A549 (cell line): ENCODE measurements at regions not wholly inside any gene's neighbourhood (a gene's known extent, or its start where the extent isn't known, plus 50 kb on each side); places are given as distances from the start of the nearest gene placed in this dataset.

ENCODE experiments used
- ATAC-seq, 2 experiments: fragments of 200-7000 bp in 1 of 2; fragments of >200 bp in 1 of 2; cut with Nextera tagmentation in 1 of 2; cut with Tn5 transposase in 1 of 2; 3 replicates each; pipeline versions ENCODE4 v1.8.0 to v1.9.1; 2018 to 2020; ENCODE audit warnings: mild to moderate bottlenecking in 1 of 2, moderate library complexity in 1 of 2
- CTCF ChIA-PET: fragments of 300-600 bp; sonication (Branson Sonifier 250); formaldehyde crosslinking; extraction: SDS; loops from one replicate; lab custom pipeline; 2021; ENCODE audit warnings: antibody characterized with exemption, inconsistent platforms; lab: Yijun Ruan, JAX
- POLR2A ChIA-PET: fragments of 350-600 bp; formaldehyde crosslinking; extraction: SDS; loops from one replicate; lab custom pipeline; 2021; ENCODE audit warnings: antibody characterized with exemption, inconsistent platforms; lab: Yijun Ruan, JAX
- DNase-seq, 2 experiments: peaks; one replicate each; pipeline versions ENCODE4 v3.0.0 to v3.0.0-alpha.2; 2011 to 2016; ENCODE audit warnings: low read depth in 1 of 2, low spot score in 1 of 2
- FAIRE-seq: peaks from 2 replicates; lab custom pipeline; 2011; peaks lifted over from hg19 to GRCh38; lab: Jason Lieb, UNC
- H3K27ac ChIP-seq, 2 experiments: fragments of >200 bp; sonication (Bioruptor Twin); formaldehyde crosslinking; 3 replicates each; pipeline ENCODE4 v1.5.1; 2016 to 2017
- H3K4me1 ChIP-seq: fragments of >200 bp; sonication (Bioruptor Twin); formaldehyde crosslinking; 3 replicates; pipeline ENCODE4 v1.6.1; 2016
- H3K4me2 ChIP-seq: fragments of >200 bp; sonication (Bioruptor Twin); formaldehyde crosslinking; 3 replicates; pipeline ENCODE4 v1.6.1; 2016
- H3K4me3 ChIP-seq: fragments of >200 bp; sonication (Bioruptor Twin); formaldehyde crosslinking; 3 replicates; pipeline ENCODE4 v1.5.1; 2016
- H3K9me3 ChIP-seq: fragments of >200 bp; sonication (Bioruptor Twin); formaldehyde crosslinking; 3 replicates; pipeline ENCODE4 v1.6.1; 2016
- CBX2 ChIP-seq: fragments of 200-600 bp; sonication (generic); IDR thresholded peaks from 2 replicates; pipeline ENCODE4 v1.6.1; 2016; ENCODE audit warnings: low read depth, mild to moderate bottlenecking, borderline replicate concordance
- CBX8 ChIP-seq: fragments of 200-600 bp; sonication (generic); IDR thresholded peaks from 2 replicates; pipeline ENCODE4 v1.6.1; 2016
- CEBPB ChIP-seq, 2 experiments: fragments of >200 bp in 1 of 2; sonication (Bioruptor Twin) in 1 of 2; formaldehyde crosslinking in 1 of 2; IDR thresholded peaks; 2 replicates each; pipeline ENCODE4 v1.6.1; 2012 to 2016
- EHF ChIP-seq: fragments of 250-450 bp; sonication (Bioruptor Pico); IDR thresholded peaks from 2 replicates; pipeline ENCODE4 v1.5.0; 2020; ENCODE audit warnings: mild to moderate bottlenecking
- EP300 ChIP-seq, 2 experiments: fragments of >200 bp; sonication (Bioruptor Twin); formaldehyde crosslinking; IDR thresholded peaks; 2 replicates in 1 of 2; 3 replicates in 1 of 2; pipeline ENCODE4 v1.6.1; 2016 to 2017
- ESRRA ChIP-seq: fragments of 150-350 bp; IDR thresholded peaks from 2 replicates; pipeline ENCODE4 v1.6.1; 2014; ENCODE audit warnings: mild to moderate bottlenecking, low read length, borderline replicate concordance
- FOSL2 ChIP-seq, 2 experiments: fragments of 450-650 bp in 1 of 2; fragments of >200 bp in 1 of 2; sonication (Bioruptor Twin) in 1 of 2; formaldehyde crosslinking; IDR thresholded peaks; 2 replicates each; pipeline versions ENCODE4 v1.5.0 to v1.6.1; 2016 to 2020; ENCODE audit warnings: mild to moderate bottlenecking in 1 of 2, moderate library complexity in 1 of 2
- HOXB5 ChIP-seq: fragments of 250-450 bp; sonication (Bioruptor Pico); IDR thresholded peaks from 2 replicates; pipeline ENCODE4 v1.5.0; 2020; ENCODE audit warnings: mild to moderate bottlenecking, moderate library complexity
- JUN ChIP-seq, 2 experiments: fragments of >200 bp; sonication (Bioruptor Twin); formaldehyde crosslinking; IDR thresholded peaks; 2 replicates in 1 of 2; 3 replicates in 1 of 2; pipeline ENCODE4 v1.6.1; 2016 to 2017
- KDM5A ChIP-seq: fragments of 200-600 bp; sonication (generic); IDR thresholded peaks from 2 replicates; pipeline ENCODE4 v1.6.1; 2016; ENCODE audit warnings: antibody characterized with exemption, mild to moderate bottlenecking
- MAX ChIP-seq: IDR thresholded peaks from 2 replicates; pipeline ENCODE4 v1.6.1; 2012
- MYC ChIP-seq: IDR thresholded peaks from 2 replicates; pipeline ENCODE4 v1.6.1; 2012; ENCODE audit warnings: mild to moderate bottlenecking, inconsistent platforms, low read length, improper control_type of control experiment, borderline replicate concordance
- NFE2L2 ChIP-seq: fragments of 150-350 bp; conservative IDR thresholded peaks from 2 replicates; pipeline ENCODE4 v1.6.1; 2014; ENCODE audit warnings: low read length
- NPAS2 ChIP-seq: fragments of 250-450 bp; sonication (Bioruptor Pico); IDR thresholded peaks from 2 replicates; pipeline ENCODE4 v1.8.0; 2022; ENCODE audit warnings: mild to moderate bottlenecking, moderate library complexity, borderline replicate concordance
- NR3C1 ChIP-seq: fragments of >200 bp; sonication (Bioruptor Twin); formaldehyde crosslinking; IDR thresholded peaks from 3 replicates; pipeline ENCODE4 v1.6.1; 2017
- POLR2A ChIP-seq: IDR thresholded peaks from 2 replicates; pipeline ENCODE4 v1.6.1; 2012; ENCODE audit warnings: mild to moderate bottlenecking, low read length
- RAD21 ChIP-seq, 2 experiments: fragments of >200 bp in 1 of 2; sonication (Bioruptor Twin) in 1 of 2; formaldehyde crosslinking in 1 of 2; IDR thresholded peaks in 1 of 2; conservative IDR thresholded peaks in 1 of 2; 2 replicates in 1 of 2; 3 replicates in 1 of 2; pipeline ENCODE4 v1.6.1; 2012 to 2018; ENCODE audit warnings: inconsistent platforms in 1 of 2
- RARB ChIP-seq: fragments of 250-450 bp; sonication (Bioruptor Pico); IDR thresholded peaks from 2 replicates; pipeline ENCODE4 v1.8.0; 2021; ENCODE audit warnings: mild to moderate bottlenecking, moderate library complexity
- RCOR1 ChIP-seq: fragments of 150-350 bp; IDR thresholded peaks from 2 replicates; pipeline ENCODE4 v1.6.1; 2014; ENCODE audit warnings: antibody characterized with exemption, low read length, low read depth
- RNF2 ChIP-seq: fragments of 200-600 bp; sonication (generic); IDR thresholded peaks from 2 replicates; pipeline ENCODE4 v1.6.1; 2016; ENCODE audit warnings: low read depth, mild to moderate bottlenecking, antibody characterized with exemption, moderate library complexity, borderline replicate concordance
- SREBF2 ChIP-seq: fragments of 450-650 bp; IDR thresholded peaks from 2 replicates; pipeline ENCODE4 v1.6.1; 2014; ENCODE audit warnings: mild to moderate bottlenecking, moderate library complexity
- TFCP2L1 ChIP-seq: fragments of 250-450 bp; sonication (Bioruptor Pico); IDR thresholded peaks from 2 replicates; pipeline ENCODE4 v1.5.0; 2021; ENCODE audit warnings: mild to moderate bottlenecking
- ZC3H11A ChIP-seq: fragments of 450-650 bp; IDR thresholded peaks from 2 replicates; pipeline ENCODE4 v1.6.1; 2014; ENCODE audit warnings: antibody characterized with exemption, mild to moderate bottlenecking
- WGBS: methylation state at CpG from one replicate; pipeline ENCODE4 v1.1.6; 2017; ENCODE audit errors: missing lambda C conversion rate; 5-methylcytosine and 5-hydroxymethylcytosine counted together
- TF ChIP-seq, protein P1 (sequence below): fragments of 200-600 bp; sonication (generic); IDR thresholded peaks from 2 replicates; pipeline ENCODE4 v1.6.1; 2016; ENCODE audit warnings: antibody characterized with exemption, mild to moderate bottlenecking, moderate library complexity
- TF ChIP-seq, protein P2 (sequence below): fragments of 150-350 bp; IDR thresholded peaks from 2 replicates; pipeline ENCODE4 v1.6.1; 2014; ENCODE audit warnings: low read depth, mild to moderate bottlenecking, low read length

DNA sequence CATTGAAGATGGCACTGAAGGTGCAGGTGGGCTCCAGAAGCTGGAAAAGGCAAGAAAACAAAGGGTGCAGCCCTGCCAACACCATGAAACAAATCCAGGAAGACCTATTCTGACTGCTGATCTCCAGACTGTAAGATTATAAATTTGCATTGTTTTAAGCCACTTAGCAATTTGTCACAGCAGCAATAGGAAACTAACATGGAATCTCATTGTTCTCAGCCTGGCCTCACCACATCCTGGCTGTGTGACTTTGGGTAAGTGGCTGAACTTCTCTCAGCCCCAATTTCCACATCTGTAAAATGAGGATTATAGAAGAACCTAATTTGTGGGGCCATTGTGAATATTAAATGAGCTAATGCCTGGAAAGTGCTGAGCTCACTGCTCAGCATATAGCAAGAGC lies 160.4 kb upstream of the MAFB start:
- DNase-seq (no peak), ATAC-seq (no peak), FAIRE-seq (no peak)
- Histone ChIP-seq H3K4me3 (no peak overlapping the region), H3K4me1 (no peaks in the 10 kb centered on the region), H3K9me3 (no peaks in the 10 kb centered on the region), H3K27ac (no peak overlapping the region), H3K4me2 (no peak overlapping the region)
- TF ChIP-seq RNF2: no peak
- no peak for TF ChIP-seq MAX
- no peak for TF ChIP-seq JUN (IDR thresholded peaks at IDR 0.05)
- TF ChIP-seq CEBPB (IDR thresholded peaks at IDR 0.05): no peak
- TF ChIP-seq ESRRA: no peak
- TF ChIP-seq HOXB5: no peak
- no peak for TF ChIP-seq EP300 (IDR thresholded peaks at IDR 0.05)
- TF ChIP-seq RCOR1: no peak
- TF ChIP-seq NFE2L2: no peak
- no peak for TF ChIP-seq CBX2
- TF ChIP-seq SREBF2: no peak
- CTCF ChIA-PET: no interaction called here
- POLR2A ChIA-PET: no interaction called here

DNA sequence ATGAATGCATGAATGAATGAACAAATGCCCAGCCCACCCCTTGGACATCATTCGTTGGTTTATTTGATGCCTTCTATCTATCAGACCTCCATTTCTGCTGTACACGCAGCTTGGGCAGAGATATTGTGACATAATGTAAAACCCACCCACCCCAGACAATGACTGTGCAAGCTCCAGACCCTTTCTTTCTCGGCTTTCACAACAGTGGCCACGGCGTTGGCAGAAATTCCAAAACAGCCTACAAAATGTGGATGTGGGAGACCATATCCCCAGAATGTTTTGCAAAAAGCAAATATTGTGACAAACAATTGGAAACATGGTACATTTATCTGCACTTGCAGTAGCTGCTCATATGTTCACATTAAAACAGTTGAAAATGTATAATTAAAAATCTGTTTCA lies 162.0 kb upstream of the MAFB start:
- TF ChIP-seq CBX8: no peak
- TF ChIP-seq, protein P1, sequence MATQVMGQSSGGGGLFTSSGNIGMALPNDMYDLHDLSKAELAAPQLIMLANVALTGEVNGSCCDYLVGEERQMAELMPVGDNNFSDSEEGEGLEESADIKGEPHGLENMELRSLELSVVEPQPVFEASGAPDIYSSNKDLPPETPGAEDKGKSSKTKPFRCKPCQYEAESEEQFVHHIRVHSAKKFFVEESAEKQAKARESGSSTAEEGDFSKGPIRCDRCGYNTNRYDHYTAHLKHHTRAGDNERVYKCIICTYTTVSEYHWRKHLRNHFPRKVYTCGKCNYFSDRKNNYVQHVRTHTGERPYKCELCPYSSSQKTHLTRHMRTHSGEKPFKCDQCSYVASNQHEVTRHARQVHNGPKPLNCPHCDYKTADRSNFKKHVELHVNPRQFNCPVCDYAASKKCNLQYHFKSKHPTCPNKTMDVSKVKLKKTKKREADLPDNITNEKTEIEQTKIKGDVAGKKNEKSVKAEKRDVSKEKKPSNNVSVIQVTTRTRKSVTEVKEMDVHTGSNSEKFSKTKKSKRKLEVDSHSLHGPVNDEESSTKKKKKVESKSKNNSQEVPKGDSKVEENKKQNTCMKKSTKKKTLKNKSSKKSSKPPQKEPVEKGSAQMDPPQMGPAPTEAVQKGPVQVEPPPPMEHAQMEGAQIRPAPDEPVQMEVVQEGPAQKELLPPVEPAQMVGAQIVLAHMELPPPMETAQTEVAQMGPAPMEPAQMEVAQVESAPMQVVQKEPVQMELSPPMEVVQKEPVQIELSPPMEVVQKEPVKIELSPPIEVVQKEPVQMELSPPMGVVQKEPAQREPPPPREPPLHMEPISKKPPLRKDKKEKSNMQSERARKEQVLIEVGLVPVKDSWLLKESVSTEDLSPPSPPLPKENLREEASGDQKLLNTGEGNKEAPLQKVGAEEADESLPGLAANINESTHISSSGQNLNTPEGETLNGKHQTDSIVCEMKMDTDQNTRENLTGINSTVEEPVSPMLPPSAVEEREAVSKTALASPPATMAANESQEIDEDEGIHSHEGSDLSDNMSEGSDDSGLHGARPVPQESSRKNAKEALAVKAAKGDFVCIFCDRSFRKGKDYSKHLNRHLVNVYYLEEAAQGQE: no peak
- no peak for TF ChIP-seq RARB (CRISPR knock-in tag)
- TF ChIP-seq CBX2: no peak
- no peak for TF ChIP-seq FOSL2 (IDR thresholded peaks at IDR 0.05)
- TF ChIP-seq FOSL2 (CRISPR knock-in tag; IDR thresholded peaks at IDR 0.05): no peak
- TF ChIP-seq TFCP2L1: no peak
- TF ChIP-seq POLR2A: no peak
- TF ChIP-seq MYC: no peak
- no peak for TF ChIP-seq NPAS2 (CRISPR knock-in tag)
- TF ChIP-seq, protein P2, sequence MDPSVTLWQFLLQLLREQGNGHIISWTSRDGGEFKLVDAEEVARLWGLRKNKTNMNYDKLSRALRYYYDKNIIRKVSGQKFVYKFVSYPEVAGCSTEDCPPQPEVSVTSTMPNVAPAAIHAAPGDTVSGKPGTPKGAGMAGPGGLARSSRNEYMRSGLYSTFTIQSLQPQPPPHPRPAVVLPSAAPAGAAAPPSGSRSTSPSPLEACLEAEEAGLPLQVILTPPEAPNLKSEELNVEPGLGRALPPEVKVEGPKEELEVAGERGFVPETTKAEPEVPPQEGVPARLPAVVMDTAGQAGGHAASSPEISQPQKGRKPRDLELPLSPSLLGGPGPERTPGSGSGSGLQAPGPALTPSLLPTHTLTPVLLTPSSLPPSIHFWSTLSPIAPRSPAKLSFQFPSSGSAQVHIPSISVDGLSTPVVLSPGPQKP: no peak
- TF ChIP-seq RAD21 (conservative IDR thresholded peaks at IDR 0.05 in 1 of 2, IDR thresholded peaks at IDR 0.05 in 1 of 2): no peak
- TF ChIP-seq EHF (CRISPR knock-in tag): no peak
- TF ChIP-seq NR3C1: no peak
- no peak for TF ChIP-seq KDM5A
- no peak for TF ChIP-seq ZC3H11A
- TF ChIP-seq, all 56 proteins: peak for 0
- ChIA-PET CTCF (interaction anchor here (1.6 kb wide), 1 partner anchor 11 kb away, joined by 4 read pairs; no protein-coding TSS in a partner anchor), POLR2A (no interaction called here)
- DNase-seq (no peak), FAIRE-seq (no peak), ATAC-seq (no peak)
- no peak overlapping the region for H3K4me2 ChIP-seq
- H3K27ac ChIP-seq: no peak overlapping the region
- WGBS: 31% methylated on average over 5 of the region's 5 CpGs
- no peak overlapping the region for H3K4me3 ChIP-seq
- H3K4me1 ChIP-seq: no peaks in the 10 kb centered on the region
- no peaks in the 10 kb centered on the region for H3K9me3 ChIP-seq
